Nephron progenitor cell (in vitro differentiated cells): ENCODE measurements at regions not wholly inside any gene's neighbourhood (a gene's known extent, or its start where the extent isn't known, plus 50 kb on each side); places are given as distances from the start of the nearest gene placed in this dataset.
"Not testable (repeated sequence)": the region's sequence is repeated elsewhere in the genome, so short reads cannot be mapped to it uniquely, and the experiment has no call there.

Source experiments
- DNase-seq: peaks from one replicate; pipeline ENCODE4 v3.0.0; 2021
- H3K27ac Mint-ChIP-seq: 2 replicates; pipeline ENCODE4 v1.8.0; 2021; ENCODE audit warnings: mild to moderate bottlenecking, moderate library complexity, mixed read lengths
- H3K27me3 Mint-ChIP-seq: 2 replicates; pipeline ENCODE4 v1.8.0; 2021; ENCODE audit warnings: mild to moderate bottlenecking, low read depth, mixed read lengths; ENCODE audit not compliant: poor library complexity
- H3K36me3 Mint-ChIP-seq: 2 replicates; pipeline ENCODE4 v1.8.0; 2021; ENCODE audit warnings: low read depth, mixed read lengths
- H3K4me1 Mint-ChIP-seq: 2 replicates; pipeline ENCODE4 v1.8.0; 2021; ENCODE audit warnings: mixed read lengths
- H3K4me3 Mint-ChIP-seq: 2 replicates; pipeline ENCODE4 v1.8.0; 2021; ENCODE audit warnings: mild to moderate bottlenecking, moderate library complexity, mixed read lengths
- H3K9me3 Mint-ChIP-seq: 2 replicates; pipeline ENCODE4 v1.8.0; 2021; ENCODE audit warnings: mild to moderate bottlenecking, moderate library complexity, mixed read lengths
- TF ChIP-seq, protein P1 (sequence below): fragments of 200-600 bp; sonication (generic); IDR thresholded peaks from 2 replicates; pipeline ENCODE4 v1.5.0; 2021; ENCODE audit warnings: antibody characterized with exemption

DNA sequence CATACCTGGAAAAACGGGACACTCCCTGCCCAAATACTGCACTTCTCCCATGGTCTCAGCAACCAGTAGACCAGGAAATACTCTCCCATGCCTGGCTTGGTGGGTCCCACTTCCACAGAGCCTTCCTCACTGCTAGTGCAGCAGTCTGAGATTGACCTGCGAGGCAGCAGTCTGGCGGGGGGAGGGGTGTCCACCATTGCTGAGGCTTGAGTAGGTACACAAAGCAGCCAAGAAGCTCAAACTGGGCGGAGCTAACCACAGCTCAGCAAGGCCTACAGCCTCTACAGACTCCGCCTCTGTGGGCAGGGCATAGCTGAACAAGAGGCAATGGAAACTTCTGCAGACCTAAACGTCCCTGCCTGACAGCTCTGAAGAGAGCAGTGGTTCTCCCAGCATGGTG, 191.5 kb upstream of the FTMT start:
- Mint-ChIP-seq H3K4me3 (no peak overlapping the region), H3K9me3 (peaks cover 34% of the 10 kb centered on the region), H3K27me3 (no peaks in the 10 kb centered on the region), H3K27ac (no peak overlapping the region), H3K4me1 (no peaks in the 10 kb centered on the region), H3K36me3 (no peaks in the 10 kb centered on the region)
- TF ChIP-seq, protein P1, sequence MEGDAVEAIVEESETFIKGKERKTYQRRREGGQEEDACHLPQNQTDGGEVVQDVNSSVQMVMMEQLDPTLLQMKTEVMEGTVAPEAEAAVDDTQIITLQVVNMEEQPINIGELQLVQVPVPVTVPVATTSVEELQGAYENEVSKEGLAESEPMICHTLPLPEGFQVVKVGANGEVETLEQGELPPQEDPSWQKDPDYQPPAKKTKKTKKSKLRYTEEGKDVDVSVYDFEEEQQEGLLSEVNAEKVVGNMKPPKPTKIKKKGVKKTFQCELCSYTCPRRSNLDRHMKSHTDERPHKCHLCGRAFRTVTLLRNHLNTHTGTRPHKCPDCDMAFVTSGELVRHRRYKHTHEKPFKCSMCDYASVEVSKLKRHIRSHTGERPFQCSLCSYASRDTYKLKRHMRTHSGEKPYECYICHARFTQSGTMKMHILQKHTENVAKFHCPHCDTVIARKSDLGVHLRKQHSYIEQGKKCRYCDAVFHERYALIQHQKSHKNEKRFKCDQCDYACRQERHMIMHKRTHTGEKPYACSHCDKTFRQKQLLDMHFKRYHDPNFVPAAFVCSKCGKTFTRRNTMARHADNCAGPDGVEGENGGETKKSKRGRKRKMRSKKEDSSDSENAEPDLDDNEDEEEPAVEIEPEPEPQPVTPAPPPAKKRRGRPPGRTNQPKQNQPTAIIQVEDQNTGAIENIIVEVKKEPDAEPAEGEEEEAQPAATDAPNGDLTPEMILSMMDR = no peak
- DNase-seq = no peak

DNA sequence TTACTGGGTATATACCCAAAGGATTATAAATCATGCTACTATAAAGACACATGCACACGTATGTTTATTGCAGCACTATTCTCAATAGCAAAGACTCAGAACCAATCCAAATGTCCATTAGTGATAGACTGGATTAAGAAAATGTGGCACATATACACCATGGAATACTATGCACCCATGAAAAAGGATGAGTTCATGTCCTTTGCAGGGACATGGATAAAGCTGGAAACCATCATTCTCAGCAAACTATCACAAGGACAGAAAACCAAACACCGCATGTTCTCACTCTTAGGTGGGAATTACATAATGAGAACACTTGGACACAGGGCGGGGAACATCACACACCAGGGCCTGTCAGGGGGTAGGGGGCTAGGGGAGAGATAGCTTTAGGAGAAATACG, 186.1 kb upstream of the FTMT start:
- peaks cover 50% of the 10 kb centered on the region for H3K9me3 Mint-ChIP-seq
- not testable (repeated sequence) for DNase-seq, H3K4me1 Mint-ChIP-seq, H3K36me3 Mint-ChIP-seq, H3K27ac Mint-ChIP-seq, H3K4me3 Mint-ChIP-seq, H3K27me3 Mint-ChIP-seq

DNA sequence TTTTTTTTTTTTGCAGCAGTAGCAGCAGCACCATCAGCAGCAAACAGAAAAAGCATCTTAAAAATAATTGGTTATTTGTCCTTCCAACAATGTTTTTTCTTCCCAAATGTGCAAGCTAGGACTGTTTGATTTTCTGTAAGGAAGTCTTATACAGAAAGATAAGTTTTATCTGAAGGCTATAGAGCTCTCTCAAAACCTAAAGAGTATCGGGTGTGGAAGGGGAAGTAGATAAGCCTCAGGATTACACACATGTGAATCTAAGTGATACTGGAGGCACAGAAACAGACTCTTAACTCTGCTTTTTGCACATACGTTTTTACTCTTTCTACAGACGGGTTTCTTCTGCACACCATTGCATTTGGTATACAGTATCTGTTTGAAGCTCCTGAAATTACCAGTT, 184.4 kb upstream of the FTMT start:
- H3K4me3 Mint-ChIP-seq = no peak overlapping the region
- no peaks in the 10 kb centered on the region for H3K36me3 Mint-ChIP-seq
- H3K9me3 Mint-ChIP-seq = peaks cover 42% of the 10 kb centered on the region
- no peak overlapping the region for H3K27ac Mint-ChIP-seq
- H3K27me3 Mint-ChIP-seq = no peaks in the 10 kb centered on the region
- no peaks in the 10 kb centered on the region for H3K4me1 Mint-ChIP-seq
- TF ChIP-seq, protein P1 = no peak
- no peak for DNase-seq

DNA sequence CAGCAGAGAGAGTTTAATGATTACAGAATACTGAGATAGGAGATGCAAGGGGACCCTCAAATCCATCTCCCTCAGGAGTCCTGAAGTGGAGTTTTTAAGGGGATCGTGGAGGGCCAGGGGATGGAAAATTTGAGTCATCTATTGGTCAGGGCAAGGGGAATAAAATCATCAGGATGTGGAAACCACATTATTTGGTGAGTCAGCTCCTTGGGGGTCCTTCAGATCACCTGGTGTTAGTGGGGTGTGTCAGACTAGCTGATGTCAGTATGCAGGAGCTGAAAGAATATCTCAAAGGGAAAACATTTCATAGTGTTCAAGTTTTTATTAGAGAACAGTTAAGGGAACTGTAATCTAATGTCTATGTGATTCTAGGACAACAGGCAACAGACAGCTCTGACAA, 183.0 kb upstream of the FTMT start:
- H3K4me1 Mint-ChIP-seq = no peaks in the 10 kb centered on the region
- peaks cover 36% of the 10 kb centered on the region for H3K9me3 Mint-ChIP-seq
- no peaks in the 10 kb centered on the region for H3K36me3 Mint-ChIP-seq
- H3K27ac Mint-ChIP-seq = no peak overlapping the region
- TF ChIP-seq, protein P1 = no peak
- no peak for DNase-seq
- H3K27me3 Mint-ChIP-seq = no peaks in the 10 kb centered on the region
- no peak overlapping the region for H3K4me3 Mint-ChIP-seq

DNA sequence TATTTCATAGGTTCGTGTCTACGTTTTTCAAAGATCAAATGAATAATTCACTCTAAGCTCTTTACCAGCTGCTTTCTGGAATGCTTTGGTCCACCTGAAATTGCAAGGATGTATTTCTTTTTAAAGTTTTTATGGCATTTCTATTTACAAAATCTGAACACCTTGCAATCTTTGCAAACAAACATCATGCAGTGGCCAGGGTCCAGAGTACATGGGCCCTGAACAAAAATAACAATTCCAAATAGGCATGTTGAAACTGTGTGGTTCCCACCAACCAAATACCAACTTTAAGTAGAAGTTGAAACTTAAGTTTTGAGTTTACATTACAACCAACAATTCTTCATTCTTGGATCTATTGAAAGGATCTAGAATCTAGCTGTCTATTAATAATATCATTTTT, 180.1 kb upstream of the FTMT start:
- peaks cover 12% of the 10 kb centered on the region for H3K9me3 Mint-ChIP-seq
- no peaks in the 10 kb centered on the region for H3K27me3 Mint-ChIP-seq
- TF ChIP-seq, protein P1 = no peak
- no peaks in the 10 kb centered on the region for H3K36me3 Mint-ChIP-seq
- no peak overlapping the region for H3K27ac Mint-ChIP-seq
- H3K4me3 Mint-ChIP-seq = no peak overlapping the region
- no peaks in the 10 kb centered on the region for H3K4me1 Mint-ChIP-seq
- no peak for DNase-seq

DNA sequence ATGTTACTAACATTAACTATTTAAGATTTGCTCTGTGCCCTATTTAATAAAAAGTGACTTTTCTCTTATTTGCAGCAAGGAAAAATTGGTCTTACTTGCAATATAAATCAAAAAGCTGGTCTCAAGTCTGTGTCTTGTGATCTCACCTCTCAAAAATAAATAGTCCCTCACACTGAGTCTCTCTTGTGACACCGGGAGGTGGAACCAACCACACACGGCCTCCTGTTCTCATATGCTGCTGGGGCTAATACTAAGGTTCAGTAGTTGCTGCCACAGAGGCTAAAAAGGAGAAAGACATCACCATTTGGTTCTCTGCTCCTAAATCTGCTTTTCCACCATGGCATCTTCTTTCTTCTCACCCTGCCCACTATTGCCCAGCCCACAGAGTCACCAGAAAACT, 175.8 kb upstream of the FTMT start:
- no peak overlapping the region for H3K4me3 Mint-ChIP-seq
- TF ChIP-seq, protein P1 = no peak
- H3K27ac Mint-ChIP-seq = no peak overlapping the region
- peaks cover 17% of the 10 kb centered on the region for H3K9me3 Mint-ChIP-seq
- DNase-seq = no peak
- H3K4me1 Mint-ChIP-seq = no peaks in the 10 kb centered on the region
- no peaks in the 10 kb centered on the region for H3K27me3 Mint-ChIP-seq
- H3K36me3 Mint-ChIP-seq = no peaks in the 10 kb centered on the region
